ENCODE measurements at regions not wholly inside any gene's neighbourhood (a gene's known extent, or its start where the extent isn't known, plus 50 kb on each side); places are given as distances from the start of the nearest gene placed in this dataset.

DNA sequence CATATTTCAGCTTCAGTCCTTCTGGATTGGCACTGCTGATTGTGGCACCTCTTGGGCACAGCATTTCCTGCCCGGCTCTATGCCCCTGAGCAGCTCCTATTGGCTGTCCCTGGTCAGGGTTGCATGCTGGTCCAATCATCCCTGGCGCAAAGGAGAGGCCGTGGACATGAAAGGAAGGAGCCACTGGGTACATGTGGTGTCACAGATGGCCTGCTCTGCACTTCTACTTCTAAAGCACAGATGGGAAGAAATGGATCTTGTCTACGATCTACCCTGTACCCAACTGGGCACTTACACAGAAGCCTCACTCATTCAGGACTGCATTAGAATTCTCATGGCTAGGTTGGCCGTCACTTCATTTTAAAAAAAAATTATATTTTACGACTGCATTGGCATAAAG lies 232.5 kb downstream of the SHQ1 start:
- H4K5ac ChIP-seq (ENCODE audit: insufficient read length, low read depth, low read length): no peak overlapping the region
- H3K4me2 ChIP-seq (ENCODE audit: insufficient read depth, insufficient read length, low read length): no peak overlapping the region
- no peak overlapping the region for H3K56ac ChIP-seq (ENCODE audit: insufficient read length, low read depth, low read length)
- no peak overlapping the region for H3K4me3 Mint-ChIP-seq
- H4K91ac ChIP-seq (ENCODE audit: insufficient read length, low read depth, low read length): no peak overlapping the region
- no CpG with 5 or more reads among the region's 6 CpGs for WGBS (ENCODE audit: extremely low coverage, insufficient read length, low lambda C conversion rate)
- H3K27ac ChIP-seq (ENCODE audit: insufficient read length, low read depth, low read length): no peak overlapping the region
- H3K9me3 Mint-ChIP-seq: no peaks in the 10 kb centered on the region
- H3K9me3 ChIP-seq (ENCODE audit: control insufficient read depth, low read depth, low read length): no peaks in the 10 kb centered on the region
- no peak overlapping the region for H2BK12ac ChIP-seq (ENCODE audit: insufficient read length, low read depth, low read length)
- H3K9ac ChIP-seq (ENCODE audit: extremely low read depth, insufficient read length, low read length): no peak overlapping the region
- no peak overlapping the region for H2BK5ac ChIP-seq (ENCODE audit: insufficient read length, low read length)
- H3K36me3 Mint-ChIP-seq (ENCODE audit: insufficient read depth in 1 of 3, low read depth in 3 of 3): peaks cover 0 to 5% (median 0%) of the 10 kb centered on the region in 3 experiments; a peak in 2 of 7 replicates
- H3K27ac Mint-ChIP-seq: no peak overlapping the region
- H3K27me3 ChIP-seq (ENCODE audit: insufficient read depth, low read length): no peaks in the 10 kb centered on the region
- H3T11ph ChIP-seq (ENCODE audit: low read length): no peak overlapping the region
- no peaks in the 10 kb centered on the region for H3K79me2 ChIP-seq (ENCODE audit: insufficient read depth, low read length)
- H3K27me3 Mint-ChIP-seq (ENCODE audit: low read depth): no peaks in the 10 kb centered on the region
- no peak overlapping the region for H2BK120ac ChIP-seq (ENCODE audit: low read depth, low read length, poor library complexity, severe bottlenecking)
- no peak overlapping the region for H4K8ac ChIP-seq (replicated peaks; ENCODE audit: insufficient read length, low read depth, low read length)
- DNase-seq: no peak
- no peak overlapping the region for H3K4ac ChIP-seq (ENCODE audit: low read depth, low read length)
- no peak overlapping the region for H2AK5ac ChIP-seq (ENCODE audit: insufficient read length, low read length)
- H3K4me1 Mint-ChIP-seq: peaks cover 0 to 5% of the 10 kb centered on the region in 2 experiments; a peak in 1 of 4 replicates
- H3K23me2 ChIP-seq (ENCODE audit: insufficient read length, low read depth, low read length, poor library complexity, severe bottlenecking): no peaks in the 10 kb centered on the region
- no peak overlapping the region for H3K23ac ChIP-seq (ENCODE audit: insufficient read length, low read depth, low read length)
- no peaks in the 10 kb centered on the region for H4K20me1 ChIP-seq (ENCODE audit: control insufficient read depth, insufficient read depth, insufficient read length)
- no peak overlapping the region for H2BK15ac ChIP-seq (ENCODE audit: low read depth, low read length)
- H2BK20ac ChIP-seq (ENCODE audit: low read depth, low read length, poor library complexity, severe bottlenecking): no peak overlapping the region
- no peak overlapping the region for H2AFZ ChIP-seq (ENCODE audit: low read length)
- H3K18ac ChIP-seq (ENCODE audit: insufficient read length, low read depth, low read length): no peak overlapping the region
- no peak overlapping the region for H3K14ac ChIP-seq (ENCODE audit: insufficient read depth, low read length)
- TF ChIP-seq, protein P1, sequence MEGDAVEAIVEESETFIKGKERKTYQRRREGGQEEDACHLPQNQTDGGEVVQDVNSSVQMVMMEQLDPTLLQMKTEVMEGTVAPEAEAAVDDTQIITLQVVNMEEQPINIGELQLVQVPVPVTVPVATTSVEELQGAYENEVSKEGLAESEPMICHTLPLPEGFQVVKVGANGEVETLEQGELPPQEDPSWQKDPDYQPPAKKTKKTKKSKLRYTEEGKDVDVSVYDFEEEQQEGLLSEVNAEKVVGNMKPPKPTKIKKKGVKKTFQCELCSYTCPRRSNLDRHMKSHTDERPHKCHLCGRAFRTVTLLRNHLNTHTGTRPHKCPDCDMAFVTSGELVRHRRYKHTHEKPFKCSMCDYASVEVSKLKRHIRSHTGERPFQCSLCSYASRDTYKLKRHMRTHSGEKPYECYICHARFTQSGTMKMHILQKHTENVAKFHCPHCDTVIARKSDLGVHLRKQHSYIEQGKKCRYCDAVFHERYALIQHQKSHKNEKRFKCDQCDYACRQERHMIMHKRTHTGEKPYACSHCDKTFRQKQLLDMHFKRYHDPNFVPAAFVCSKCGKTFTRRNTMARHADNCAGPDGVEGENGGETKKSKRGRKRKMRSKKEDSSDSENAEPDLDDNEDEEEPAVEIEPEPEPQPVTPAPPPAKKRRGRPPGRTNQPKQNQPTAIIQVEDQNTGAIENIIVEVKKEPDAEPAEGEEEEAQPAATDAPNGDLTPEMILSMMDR (conservative IDR thresholded peaks at IDR 0.05): no peak
- no peaks in the 10 kb centered on the region for H3K4me1 ChIP-seq (ENCODE audit: insufficient read depth, low read length)
- H3K79me1 ChIP-seq (ENCODE audit: insufficient read depth, low read depth, low read length, poor library complexity, severe bottlenecking): no peaks in the 10 kb centered on the region

Measured in H9 (cell line).